Activated CD8-positive, alpha-beta T cell treated with anti-CD3 and anti-CD28 coated beads for 36 hours (primary cell): ENCODE measurements at regions not wholly inside any gene's neighbourhood (a gene's known extent, or its start where the extent isn't known, plus 50 kb on each side); places are given as distances from the start of the nearest gene placed in this dataset.

ENCODE experiments used
- ATAC-seq: fragments of 200-7000 bp; cut with Tn5 transposase; one replicate; pipeline ENCODE4 v1.10.0; 2021; ENCODE audit warnings: mild to moderate bottlenecking, moderate library complexity
- CTCF ChIA-PET: fragments of 350-600 bp; sonication (Branson Sonifier 250); formaldehyde crosslinking; loops from one replicate; lab custom pipeline; 2021; ENCODE audit warnings: antibody characterized with exemption; lab: Charles Lee
- POLR2A ChIA-PET: fragments of 350-600 bp; sonication (Branson Sonifier 250); formaldehyde crosslinking; loops from one replicate; lab custom pipeline; 2021; ENCODE audit warnings: antibody characterized with exemption; lab: Charles Lee
- DNase-seq: peaks from one replicate; pipeline ENCODE4 v3.0.0-alpha.2; 2020
- H3K27ac Mint-ChIP-seq: one replicate; pipeline ENCODE4 v1.8.0; 2021; ENCODE audit warnings: mild to moderate bottlenecking, mixed read lengths
- H3K27me3 Mint-ChIP-seq: one replicate; pipeline ENCODE4 v1.8.0; 2021; ENCODE audit warnings: mixed read lengths
- H3K36me3 Mint-ChIP-seq: one replicate; pipeline ENCODE4 v1.8.0; 2021; ENCODE audit warnings: low read depth, mixed read lengths
- H3K4me1 Mint-ChIP-seq: one replicate; pipeline ENCODE4 v1.8.0; 2021; ENCODE audit warnings: low read depth, mixed read lengths
- H3K4me3 Mint-ChIP-seq: one replicate; pipeline ENCODE4 v1.8.0; 2021; ENCODE audit warnings: mild to moderate bottlenecking, moderate library complexity, mixed read lengths
- H3K9me3 Mint-ChIP-seq: one replicate; pipeline ENCODE4 v1.8.0; 2021; ENCODE audit warnings: mixed read lengths
- CTCF ChIP-seq: fragments of 200-600 bp; IDR thresholded peaks from one replicate; pipeline ENCODE4 v1.8.0; 2022; ENCODE audit warnings: antibody characterized with exemption, mild to moderate bottlenecking
- intact Hi-C: fragments of 100-400 bp; cut with micrococcal nuclease; formaldehyde crosslinking; loops from one replicate; pipeline ENCODE4 v1.10.0; 2022

- Mint-ChIP-seq H3K36me3 (no peaks in the 10 kb centered on the region), H3K27ac (no peak overlapping the region), H3K27me3 (peaks cover 1% of the 10 kb centered on the region), H3K4me3 (no peak overlapping the region), H3K9me3 (no peaks in the 10 kb centered on the region), H3K4me1 (no peaks in the 10 kb centered on the region)
- DNase-seq (no peak), ATAC-seq (no peak)
- ChIA-PET POLR2A (no interaction called here), CTCF (no interaction called here)
- intact Hi-C loops, result no loop called here
- TF ChIP-seq CTCF, result no peak
These were observed 127.5 kb upstream of the GIMD1 start for GRCh38 chr4:106496061-106496460.

GRCh38 chr4:106495476-106495875, 126.9 kb upstream of the GIMD1 start:
- ChIA-PET POLR2A (no interaction called here), CTCF (no interaction called here)
- Mint-ChIP-seq H3K9me3 (no peaks in the 10 kb centered on the region), H3K4me1 (no peaks in the 10 kb centered on the region), H3K4me3 (no peak overlapping the region), H3K27me3 (peaks cover 1% of the 10 kb centered on the region), H3K36me3 (no peaks in the 10 kb centered on the region), H3K27ac (no peak overlapping the region)
- no peak for TF ChIP-seq CTCF
- DNase-seq (no peak), ATAC-seq (no peak)
- intact Hi-C loops, result no loop called here

GRCh38 chr4:106494066-106494465, 125.5 kb upstream of the GIMD1 start:
- Mint-ChIP-seq H3K9me3 (no peaks in the 10 kb centered on the region), H3K27me3 (peaks cover 1% of the 10 kb centered on the region), H3K4me3 (no peak overlapping the region), H3K27ac (no peak overlapping the region), H3K36me3 (no peaks in the 10 kb centered on the region), H3K4me1 (no peaks in the 10 kb centered on the region)
- DNase-seq (no peak), ATAC-seq (no peak)
- ChIA-PET CTCF (no interaction called here), POLR2A (no interaction called here)
- TF ChIP-seq CTCF, result no peak
- intact Hi-C loops, result no loop called here

GRCh38 chr4:106493086-106493485, 124.5 kb upstream of the GIMD1 start:
- Mint-ChIP-seq H3K4me3 (no peak overlapping the region), H3K27ac (no peak overlapping the region), H3K4me1 (no peaks in the 10 kb centered on the region), H3K27me3 (no peaks in the 10 kb centered on the region), H3K9me3 (no peaks in the 10 kb centered on the region), H3K36me3 (no peaks in the 10 kb centered on the region)
- ChIA-PET CTCF (no interaction called here), POLR2A (no interaction called here)
- intact Hi-C loops, result no loop called here
- DNase-seq, result no peak
- no peak for TF ChIP-seq CTCF
- ATAC-seq, result no peak

- H3K4me3 Mint-ChIP-seq, result no peak overlapping the region
- H3K27ac Mint-ChIP-seq, result no peak overlapping the region
- no peaks in the 10 kb centered on the region for H3K4me1 Mint-ChIP-seq
- peaks cover 4% of the 10 kb centered on the region for H3K27me3 Mint-ChIP-seq
- no peak for DNase-seq
- POLR2A ChIA-PET, result interaction anchor here (1.2 kb wide), 1 partner anchor 13 kb away, joined by 3 read pairs; no protein-coding TSS in a partner anchor
- ATAC-seq, result no peak
- peaks cover 3% of the 10 kb centered on the region for H3K9me3 Mint-ChIP-seq
- intact Hi-C loops, result no loop called here
- H3K36me3 Mint-ChIP-seq, result no peaks in the 10 kb centered on the region
- TF ChIP-seq CTCF, result no peak
- CTCF ChIA-PET, result no interaction called here
These were observed 118.0 kb upstream of the GIMD1 start for GRCh38 chr4:106486533-106486932.
